ENCODE measurements at regions not wholly inside any gene's neighbourhood (a gene's known extent, or its start where the extent isn't known, plus 50 kb on each side); places are given as distances from the start of the nearest gene placed in this dataset.

GRCh38 chr4:1567519-1567807 lies 116.7 kb downstream of the FAM53A start:
- TF ChIP-seq AFF4 (CRISPR knock-in tag; IDR thresholded peaks at IDR 0.05) (no peak), E2F1 (CRISPR knock-in tag; IDR thresholded peaks at IDR 0.05) (no peak), CTCF (IDR thresholded peaks at IDR 0.05 in 2 of 3, conservative IDR thresholded peaks at IDR 0.05 in 1 of 3; ENCODE audit: insufficient read depth in 2 of 3, low read depth in 1 of 3, low read length in 3 of 3) (no peak), POLR2AphosphoS5 (IDR thresholded peaks at IDR 0.05; ENCODE audit: control insufficient read depth, insufficient read depth, low read depth, low read length) (no peak), E4F1 (CRISPR knock-in tag; IDR thresholded peaks at IDR 0.05; ENCODE audit: borderline replicate concordance) (no peak), NFXL1 (CRISPR knock-in tag; IDR thresholded peaks at IDR 0.05) (no peak), TCF7 (IDR thresholded peaks at IDR 0.05; ENCODE audit: borderline replicate concordance) (no peak), PRPF4 (IDR thresholded peaks at IDR 0.05; ENCODE audit: insufficient read depth, low read depth, low read length, poor library complexity, severe bottlenecking) (no peak), ZNF778 (CRISPR knock-in tag; IDR thresholded peaks at IDR 0.05) (no peak), CBX8 (IDR thresholded peaks at IDR 0.05; ENCODE audit: borderline replicate concordance, extremely low read depth, low read depth, low read length, poor library complexity, severe bottlenecking) (no peak), JUND (IDR thresholded peaks at IDR 0.05; ENCODE audit: borderline replicate concordance, low read depth, low read length) (no peak), JUND (tag; IDR thresholded peaks at IDR 0.05; ENCODE audit: borderline replicate concordance, low read depth, low read length) (no peak), PHF20 (IDR thresholded peaks at IDR 0.05; ENCODE audit: partially characterized antibody) (no peak), POLR2A (conservative IDR thresholded peaks at IDR 0.05) (no peak), ZNF274 (IDR thresholded peaks at IDR 0.05; ENCODE audit: borderline replicate concordance, low read depth, low read length) (no peak)

Data from K562 (cell line).